Motor neuron (in vitro differentiated cells): ENCODE measurements at regions not wholly inside any gene's neighbourhood (a gene's known extent, or its start where the extent isn't known, plus 50 kb on each side); places are given as distances from the start of the nearest gene placed in this dataset.

Experiments
- ATAC-seq, 8 experiments: fragments of 200-7000 bp; cut with Tn5 transposase; replicated peaks in 6 of 8; 2 replicates each; pipeline ENCODE4 v1.8.0; 2021; ENCODE audit warnings: mild to moderate bottlenecking in 8 of 8, moderate library complexity in 8 of 8
- H3K27ac ChIP-seq, 2 donors: fragments of 250-450 bp; sonication (Bioruptor Pico); 2 replicates each; pipeline ENCODE4 v1.9.0; 2021; ENCODE audit warnings: antibody characterized with exemption in 2 of 2, mild to moderate bottlenecking in 2 of 2, moderate library complexity in 1 of 2
- H3K4me1 ChIP-seq, 2 donors: fragments of 250-450 bp; sonication (Bioruptor Pico); replicated peaks in 1 of 2; 2 replicates each; pipeline ENCODE4 v1.6.1; 2021; ENCODE audit warnings: antibody characterized with exemption in 2 of 2, mild to moderate bottlenecking in 2 of 2, moderate library complexity in 1 of 2
- H3K4me3 ChIP-seq, 5 donors: fragments of 250-450 bp; sonication (Bioruptor Pico); 2 replicates each; pipeline ENCODE4 v1.9.0; 2021; ENCODE audit warnings: antibody characterized with exemption in 5 of 5, mild to moderate bottlenecking in 5 of 5, moderate library complexity in 4 of 5
- WGBS, 10 experiments: fragments of 450-650 bp; shearing (Covaris generic); methylation state at CpG; one replicate each; pipeline ENCODE4 v1.0.0; 2022; 5-methylcytosine and 5-hydroxymethylcytosine counted together
- in situ Hi-C, 9 experiments: fragments of 400-800 bp; cut with MboI; loops; one replicate each; pipeline ENCODE4 v1.15.0; 2021; ENCODE audit warnings: low sequenced_read_pairs in 9 of 9, low pct_unique_long_range_greater_than_20kb in 2 of 9; ENCODE audit not compliant: unreplicated experiment in 9 of 9

DNA sequence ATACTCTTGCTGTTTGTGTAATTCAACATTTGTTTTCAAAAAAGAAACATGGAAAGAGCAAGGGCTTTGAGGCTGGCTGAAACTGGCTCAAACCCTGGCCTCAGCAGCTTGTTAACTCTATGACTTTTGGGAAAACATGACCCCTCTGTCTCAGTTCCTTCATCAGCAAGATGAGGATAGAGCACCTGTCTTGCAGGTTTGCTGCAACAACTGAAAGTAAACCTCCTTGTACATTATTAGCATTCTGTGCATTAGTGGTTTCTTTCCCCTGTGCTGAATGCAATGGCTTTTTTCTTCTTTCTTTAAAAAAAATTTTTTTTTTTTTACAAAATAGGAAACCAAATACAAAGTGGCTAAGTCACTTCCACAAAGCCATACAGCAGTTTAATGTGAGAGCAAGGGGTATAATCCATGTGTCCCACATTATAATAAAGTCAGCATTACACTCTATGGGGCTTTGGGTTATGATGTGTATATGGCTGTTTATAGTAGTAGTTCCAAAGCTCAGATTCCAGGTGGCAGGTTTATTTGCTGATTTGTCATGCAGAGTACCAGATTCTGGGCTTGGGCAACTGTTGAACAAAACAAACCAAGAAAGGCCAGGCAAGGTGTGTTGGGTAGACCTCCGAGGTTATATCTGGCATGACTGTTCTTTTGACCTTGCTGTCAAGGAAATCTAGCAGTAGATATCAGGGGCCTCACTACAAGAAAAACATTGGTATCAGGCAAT, 194.5 kb upstream of the CNOT2 start:
- Histone ChIP-seq H3K27ac (no peak overlapping the region), H3K4me3 (no peak overlapping the region), H3K4me1 (no peaks in the 10 kb centered on the region)
- in situ Hi-C loops: no loop called here
- 40 to 100% (median 86%) methylated on average over 1 of the region's 1 CpG; no CpG with 5 or more reads in 5 of the 10 experiments for WGBS, 10 experiments
- ATAC-seq: no peak

DNA sequence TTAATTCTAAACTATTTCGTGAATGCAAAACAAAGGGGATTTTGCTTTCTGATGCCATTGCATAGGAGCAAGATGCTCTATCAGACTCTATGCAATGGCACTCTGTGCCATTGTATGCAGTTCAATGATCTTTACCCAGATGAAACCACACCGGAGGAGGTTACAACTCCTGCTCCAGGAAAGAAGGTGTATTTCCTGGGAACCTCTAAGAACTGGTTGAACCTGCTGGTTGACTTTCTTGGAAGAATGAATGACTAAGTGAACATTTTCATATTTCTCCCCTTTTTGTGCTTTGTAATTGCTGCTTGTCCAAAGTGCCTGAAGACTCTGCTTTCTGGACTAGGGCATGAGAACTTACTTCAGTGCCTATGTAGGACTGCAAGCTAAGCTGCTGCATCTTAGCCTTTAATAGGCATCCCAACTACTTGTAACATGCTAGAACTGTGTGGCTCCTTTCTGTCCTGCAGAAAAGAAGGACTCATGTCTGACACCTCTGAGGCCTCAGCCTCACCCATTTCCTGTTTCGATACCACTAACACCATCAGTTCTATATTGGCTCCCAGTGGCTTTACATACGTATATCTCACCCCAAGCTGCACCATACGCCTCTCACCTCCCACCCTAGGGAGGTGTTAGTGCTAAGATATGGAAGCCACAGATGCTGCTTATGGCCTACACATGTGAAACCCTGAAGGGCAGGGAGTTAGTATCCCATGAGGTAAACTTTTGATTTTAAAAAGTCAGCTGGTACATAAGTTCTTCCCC, 193.5 kb upstream of the CNOT2 start:
- no peak overlapping the region for H3K27ac ChIP-seq
- no peak overlapping the region for H3K4me3 ChIP-seq
- no peak for ATAC-seq
- in situ Hi-C loops: no loop called here
- 58 to 100% (median 76%) methylated on average over 1 to 4 of the region's 5 CpGs for WGBS, 10 experiments
- H3K4me1 ChIP-seq: no peaks in the 10 kb centered on the region

DNA sequence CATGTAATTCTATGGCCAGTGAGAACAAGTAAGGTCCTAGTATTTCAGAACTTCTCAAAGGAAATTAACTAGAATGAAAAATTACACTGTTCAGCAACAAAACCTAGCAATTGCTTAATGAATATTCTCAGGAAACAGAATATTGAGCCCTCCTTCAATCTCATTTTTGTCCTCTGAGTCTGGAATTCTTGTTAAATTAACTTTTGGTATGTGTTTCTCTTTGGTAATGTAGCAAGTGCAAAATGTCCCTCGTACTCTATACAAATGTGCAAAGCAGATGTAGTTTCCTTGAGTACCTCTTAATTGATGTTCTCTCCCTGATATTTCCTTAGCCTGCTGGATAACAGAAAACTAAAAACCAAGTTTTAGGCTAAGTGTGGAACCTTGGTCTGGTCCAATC, 190.8 kb upstream of the CNOT2 start:
- Histone ChIP-seq H3K4me1 (no peaks in the 10 kb centered on the region), H3K4me3 (no peak overlapping the region), H3K27ac (no peak overlapping the region)
- in situ Hi-C loops: no loop called here
- WGBS, 10 experiments: 38 to 100% (median 76%) methylated on average over 1 of the region's 1 CpG; no CpG with 5 or more reads in 2 of the 10 experiments
- ATAC-seq: peak in 1 of 8 experiments; percentile 14

GRCh38 chr12:70052931-70053497, 190.2 kb upstream of the CNOT2 start:
- WGBS, 10 experiments: 7 to 75% (median 66%) methylated on average over 1 to 4 of the region's 4 CpGs; no CpG with 5 or more reads in 4 of the 10 experiments
- in situ Hi-C loops: no loop called here
- Histone ChIP-seq H3K4me3 (no peak overlapping the region), H3K4me1 (no peaks in the 10 kb centered on the region), H3K27ac (no peak overlapping the region)
- peak in 2 of 8 experiments; percentile 97 to 98 for ATAC-seq

DNA sequence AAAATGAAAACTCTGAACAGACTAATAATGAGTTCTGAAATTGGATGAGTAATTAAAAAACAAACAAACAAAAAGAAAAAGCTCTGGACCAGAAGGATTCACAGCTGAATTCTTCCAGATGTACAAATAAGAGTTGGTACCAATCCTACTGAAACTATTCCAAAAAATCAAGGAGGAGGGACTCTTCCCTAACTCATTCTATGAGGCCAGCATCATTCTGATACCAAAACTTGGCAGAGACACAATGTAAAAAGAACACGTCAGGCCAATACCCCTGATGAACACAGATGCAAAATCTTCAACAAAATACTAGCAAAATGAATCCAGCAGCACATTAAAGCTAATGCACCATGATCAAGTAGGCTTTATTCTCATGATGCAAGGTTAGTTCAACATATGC, 183.9 kb upstream of the CNOT2 start:
- in situ Hi-C loops: no loop called here

GRCh38 chr12:70060634-70061033, 182.6 kb upstream of the CNOT2 start:
- Histone ChIP-seq H3K4me1 (no peaks in the 10 kb centered on the region), H3K27ac (no peak overlapping the region), H3K4me3 (no peak overlapping the region)
- no peak for ATAC-seq
- WGBS, 10 experiments: 9 to 100% (median 70%) methylated on average over 1 of the region's 1 CpG; no CpG with 5 or more reads in 1 of the 10 experiments
- in situ Hi-C loops: no loop called here

More for the DNA sequence above, 183.9 kb upstream of the CNOT2 start:
- H3K27ac ChIP-seq: no peak overlapping the region
- no peaks in the 10 kb centered on the region for H3K4me1 ChIP-seq
- 0 to 100% (median 22%) methylated on average over 1 of the region's 1 CpG; no CpG with 5 or more reads in 1 of the 10 experiments for WGBS, 10 experiments
- ATAC-seq: no peak
- no peak overlapping the region for H3K4me3 ChIP-seq

DNA sequence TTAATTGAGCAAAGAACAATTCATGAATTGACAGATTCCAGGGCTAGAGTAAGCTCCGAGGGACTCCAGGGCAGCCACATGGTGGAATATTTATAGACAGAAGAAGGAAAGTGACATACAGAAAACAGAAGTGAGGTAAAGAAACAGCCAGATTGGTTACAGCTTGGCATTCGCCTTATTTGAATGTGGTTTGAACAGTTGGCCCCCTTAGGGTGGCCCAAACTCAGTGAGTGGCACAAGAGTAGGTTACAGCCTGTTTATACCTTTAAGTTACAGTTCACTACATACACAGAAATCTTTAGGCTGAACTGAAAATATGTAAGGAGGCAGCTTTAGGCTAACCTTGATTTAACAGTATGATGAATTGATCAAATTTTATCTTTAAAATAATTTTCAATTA, 174.5 kb upstream of the CNOT2 start:
- in situ Hi-C loops: no loop called here
- Histone ChIP-seq H3K4me1 (peaks cover 3 to 24% of the 10 kb centered on the region in 2 donors), H3K4me3 (no peak overlapping the region), H3K27ac (no peak overlapping the region)
- 0 to 100% (median 90%) methylated on average over 1 to 2 of the region's 2 CpGs; no CpG with 5 or more reads in 2 of the 10 experiments for WGBS, 10 experiments
- no peak for ATAC-seq

DNA sequence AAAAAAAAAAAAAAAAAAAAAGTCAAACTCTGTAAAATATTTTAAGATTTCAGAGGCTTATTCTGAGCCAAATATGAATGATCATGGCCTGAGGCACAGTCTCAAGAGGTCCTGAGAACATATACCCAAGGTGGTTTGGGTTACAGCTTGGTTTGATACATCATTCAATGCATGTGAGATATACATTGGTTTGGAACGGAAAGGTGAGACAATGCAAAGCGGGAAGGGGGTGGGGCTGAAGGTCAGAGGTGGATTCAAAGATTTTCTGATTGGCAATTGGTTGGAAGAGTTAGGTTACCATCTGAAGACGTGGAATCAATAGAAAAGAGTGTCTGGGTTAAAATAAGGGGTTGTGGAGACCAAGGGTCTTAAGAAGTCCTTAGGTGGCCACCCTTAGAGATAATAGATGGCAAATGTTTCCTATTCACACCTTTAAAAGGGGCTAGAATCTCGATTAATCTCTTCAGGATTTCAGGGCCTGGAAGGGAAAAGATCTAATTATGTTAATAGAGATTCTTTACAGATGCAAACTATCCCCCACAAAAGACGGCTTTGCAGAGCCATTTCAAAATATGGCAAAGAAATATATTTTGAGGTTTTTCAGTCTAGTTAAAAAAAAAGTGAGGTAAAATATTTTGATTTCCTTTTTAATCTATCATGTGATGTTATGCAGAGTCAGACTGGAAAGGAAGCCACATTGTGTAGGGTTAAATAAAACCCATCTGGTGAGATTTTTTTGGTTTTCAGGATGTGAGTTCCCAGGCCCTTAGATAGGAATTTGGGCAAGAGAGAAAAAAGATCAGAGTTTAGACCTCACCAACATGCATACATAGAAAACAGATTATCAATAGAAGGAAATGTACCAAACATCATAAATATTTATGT, 173.8 kb upstream of the CNOT2 start:
- ATAC-seq: no peak
- no peak overlapping the region for H3K27ac ChIP-seq
- 56 to 100% (median 70%) methylated on average over 2 to 5 of the region's 5 CpGs; no CpG with 5 or more reads in 1 of the 10 experiments for WGBS, 10 experiments
- peaks cover 3 to 24% of the 10 kb centered on the region in 2 donors for H3K4me1 ChIP-seq
- H3K4me3 ChIP-seq: no peak overlapping the region
- in situ Hi-C loops: no loop called here

DNA sequence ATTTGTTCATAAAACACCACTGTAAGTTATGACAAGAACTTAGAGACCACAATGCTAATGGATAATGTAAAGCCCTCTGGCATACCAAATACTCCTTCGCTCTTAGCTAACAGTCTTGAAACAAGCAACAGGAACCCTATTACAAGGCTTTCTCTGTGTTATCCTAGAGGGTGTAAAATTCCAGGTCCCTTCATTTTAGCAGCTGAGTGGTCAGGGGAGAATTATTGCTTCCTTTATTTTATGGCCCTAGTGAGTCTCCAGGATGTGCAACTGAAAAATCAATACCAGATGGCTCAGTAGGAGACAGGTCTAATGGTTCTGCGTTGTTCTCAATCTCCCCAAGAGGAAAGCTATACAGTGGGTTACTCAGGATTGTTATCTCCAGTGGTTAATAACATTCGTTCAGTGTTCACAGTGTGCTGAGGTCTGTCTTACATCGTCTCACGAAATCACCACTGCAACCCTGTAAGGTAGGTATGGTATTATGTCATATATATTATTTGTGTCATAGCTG, 172.7 kb upstream of the CNOT2 start:
- peak in 5 of 8 experiments; percentile 65 to 96 (median 69) for ATAC-seq
- no peak overlapping the region for H3K27ac ChIP-seq
- WGBS, 10 experiments: 19 to 100% (median 74%) methylated on average over 1 to 5 of the region's 5 CpGs

DNA sequence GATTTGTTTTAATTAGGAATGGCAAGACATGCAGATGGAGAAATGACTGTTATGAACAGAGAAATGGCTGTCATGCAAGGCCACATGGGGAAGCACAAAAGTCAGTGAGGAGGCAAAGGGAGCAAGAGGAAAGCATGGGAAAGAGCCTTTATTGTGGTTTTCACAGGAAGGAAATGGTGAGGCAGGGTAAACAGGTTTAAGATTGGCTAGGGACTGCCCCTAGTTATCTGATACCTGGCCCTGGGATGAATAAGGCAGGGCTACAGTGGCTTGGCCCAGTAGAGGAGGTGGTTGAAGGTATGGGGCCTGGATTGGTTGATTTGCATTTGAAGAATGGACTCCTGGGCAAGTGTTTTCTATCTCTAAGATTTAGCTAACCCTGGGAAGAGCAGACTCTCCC, 168.7 kb upstream of the CNOT2 start:
- no peak overlapping the region for H3K4me3 ChIP-seq
- in situ Hi-C loops: no loop called here
- no peak for ATAC-seq
- peaks cover 3 to 17% of the 10 kb centered on the region in 2 donors for H3K4me1 ChIP-seq
- no peak overlapping the region for H3K27ac ChIP-seq

More for the DNA sequence above, 172.7 kb upstream of the CNOT2 start:
- in situ Hi-C loops: no loop called here
- H3K4me3 ChIP-seq: no peak overlapping the region
- peaks cover 3 to 24% of the 10 kb centered on the region in 2 donors for H3K4me1 ChIP-seq

DNA sequence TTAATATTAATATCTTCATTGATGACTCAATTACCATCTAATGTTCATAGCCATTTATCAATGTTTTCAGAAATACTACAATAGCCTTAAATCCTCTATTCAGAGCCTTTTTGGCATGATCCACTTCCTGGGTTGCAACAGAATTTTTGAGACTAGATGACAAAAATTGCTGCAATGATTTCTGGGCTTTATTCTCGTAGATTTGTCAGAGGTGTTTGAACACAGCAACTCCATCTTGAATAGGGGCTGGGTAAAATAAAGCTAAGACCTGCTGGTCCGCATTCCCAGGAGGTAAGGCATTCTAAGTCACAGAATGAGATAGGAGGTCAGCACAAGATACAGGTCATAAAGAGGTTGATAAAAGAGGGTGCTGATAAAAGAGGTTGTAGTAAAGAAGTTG, 165.8 kb upstream of the CNOT2 start:
- no peak overlapping the region for H3K4me3 ChIP-seq
- H3K27ac ChIP-seq: no peak overlapping the region
- H3K4me1 ChIP-seq: no peaks in the 10 kb centered on the region
- WGBS, 10 experiments: 0 to 100% (median 84%) methylated on average over 1 to 2 of the region's 2 CpGs; no CpG with 5 or more reads in 2 of the 10 experiments
- in situ Hi-C loops: no loop called here
- no peak for ATAC-seq

- Histone ChIP-seq H3K4me1 (no peaks in the 10 kb centered on the region), H3K4me3 (no peak overlapping the region), H3K27ac (no peak overlapping the region)
- WGBS, 10 experiments: 14 to 100% (median 93%) methylated on average over 1 to 2 of the region's 2 CpGs
- in situ Hi-C loops: no loop called here
- peak in 1 of 8 experiments; percentile 15 for ATAC-seq
Measured at GRCh38 chr12:70078161-70078560, 165.1 kb upstream of the CNOT2 start.
